Caco-2 (cell line): ENCODE measurements at regions not wholly inside any gene's neighbourhood (a gene's known extent, or its start where the extent isn't known, plus 50 kb on each side); places are given as distances from the start of the nearest gene placed in this dataset.

ENCODE experiments used
- BruUV-seq: library from RNA; stranded (reverse); fragments of 400-500 nt; replicated peaks from 2 replicates; lab custom pipeline; 2021; lab: Mats Ljungman, UMichigan
- CTCF ChIA-PET: fragments of 300-600 bp; sonication (Branson Sonifier 250); formaldehyde crosslinking; loops from one replicate; lab custom pipeline; 2022; ENCODE audit warnings: antibody characterized with exemption; lab: Charles Lee
- POLR2A ChIA-PET: fragments of 300-600 bp; sonication (Branson Sonifier 250); formaldehyde crosslinking; loops from one replicate; lab custom pipeline; 2022; ENCODE audit warnings: antibody characterized with exemption; lab: Charles Lee
- DNase-seq, 2 experiments: peaks; one replicate each; pipeline versions ENCODE4 v3.0.0 to v3.0.0-alpha.2; 2020 to 2022
- H3K27me3 ChIP-seq: replicated peaks from 2 replicates; pipeline ENCODE4 v1.6.0; 2011; ENCODE audit warnings: low read length; ENCODE audit not compliant: control insufficient read depth, insufficient read depth
- H3K36me3 ChIP-seq: 2 replicates; pipeline ENCODE4 v1.5.1; 2011; ENCODE audit warnings: low read length; ENCODE audit not compliant: control insufficient read depth, insufficient read depth
- H3K4me1 ChIP-seq: fragments of 250-450 bp; sonication (Bioruptor Pico); 2 replicates; pipeline ENCODE4 v1.5.1; 2020; ENCODE audit warnings: mild to moderate bottlenecking
- H3K4me3 ChIP-seq: 2 replicates; pipeline ENCODE4 v1.5.1; 2011; ENCODE audit warnings: low read depth, mild to moderate bottlenecking, control low read depth, low read length
- H3K9me3 ChIP-seq: fragments of 250-450 bp; sonication (Bioruptor Pico); 2 replicates; pipeline ENCODE4 v1.5.1; 2020; ENCODE audit warnings: mild to moderate bottlenecking, moderate library complexity
- H3K27ac Mint-ChIP-seq: one replicate; pipeline ENCODE4 v1.8.0; 2022; ENCODE audit warnings: mixed read lengths; ENCODE audit not compliant: unreplicated experiment
- H3K27me3 Mint-ChIP-seq: one replicate; pipeline ENCODE4 v1.8.0; 2022; ENCODE audit warnings: mixed read lengths; ENCODE audit not compliant: insufficient read depth, unreplicated experiment
- H3K36me3 Mint-ChIP-seq: one replicate; pipeline ENCODE4 v1.8.0; 2022; ENCODE audit warnings: mild to moderate bottlenecking, mixed read lengths; ENCODE audit not compliant: insufficient read depth, unreplicated experiment
- H3K4me1 Mint-ChIP-seq: one replicate; pipeline ENCODE4 v1.8.0; 2022; ENCODE audit warnings: low read depth, mixed read lengths; ENCODE audit not compliant: unreplicated experiment
- H3K4me3 Mint-ChIP-seq: one replicate; pipeline ENCODE4 v1.8.0; 2022; ENCODE audit warnings: mild to moderate bottlenecking, moderate library complexity, mixed read lengths; ENCODE audit not compliant: unreplicated experiment
- H3K9me3 Mint-ChIP-seq: one replicate; pipeline ENCODE4 v1.8.0; 2022; ENCODE audit warnings: mixed read lengths; ENCODE audit not compliant: unreplicated experiment
- intact Hi-C: fragments of 100-400 bp; cut with micrococcal nuclease; formaldehyde crosslinking; loops from one replicate; pipeline ENCODE4 v1.10.0; 2022; ENCODE audit not compliant: unreplicated experiment
- TF ChIP-seq, protein P1 (sequence below), 2 experiments: fragments of 200-600 bp in 1 of 2; IDR thresholded peaks; 1 replicate in 1 of 2; 2 replicates in 1 of 2; pipeline versions ENCODE4 v1.5.1 to v1.8.0; 2011 to 2022; ENCODE audit warnings: antibody characterized with exemption in 1 of 2, control low read depth in 1 of 2, inconsistent platforms in 1 of 2, low read depth in 1 of 2, low read length in 1 of 2, mild to moderate bottlenecking in 1 of 2, moderate library complexity in 1 of 2; ENCODE audit not compliant: insufficient read depth in 1 of 2, severe bottlenecking in 1 of 2, unreplicated experiment in 1 of 2

DNA sequence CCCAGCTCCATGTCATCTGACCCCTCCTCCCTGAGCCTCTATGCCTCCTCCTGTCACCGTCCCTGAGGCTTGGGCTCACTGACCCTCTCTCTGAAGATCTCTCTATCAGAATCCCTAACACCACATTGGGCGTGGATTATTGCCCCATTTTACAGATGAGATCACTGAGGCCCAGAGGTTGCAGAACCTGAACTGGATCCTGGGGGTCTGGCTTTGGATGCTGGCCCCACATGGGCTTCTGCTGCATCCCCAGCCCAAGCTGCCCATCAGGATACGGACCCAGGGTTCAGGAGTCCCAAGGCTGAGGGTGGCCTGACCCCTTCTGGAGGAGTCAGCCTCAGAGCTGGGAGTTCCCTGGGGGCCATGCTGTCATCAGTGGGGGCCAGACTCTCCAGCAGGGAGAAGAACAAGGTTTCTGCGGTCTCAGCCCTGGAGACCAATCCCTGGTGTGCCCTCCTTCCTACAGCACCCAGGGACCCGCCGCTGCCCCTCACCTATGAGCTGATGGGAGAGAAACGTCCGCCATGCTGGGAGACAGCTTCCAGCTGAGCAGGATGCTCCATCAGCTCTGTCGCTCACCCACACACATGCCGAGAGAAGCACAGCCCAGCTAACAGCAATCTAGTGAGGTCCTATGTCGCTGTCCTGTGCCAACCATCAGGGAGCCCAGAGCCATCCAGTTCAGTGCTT is 273.1 kb downstream of the UACA start:
- no peak overlapping the region for H3K4me3 Mint-ChIP-seq
- Histone ChIP-seq H3K4me3 (no peak overlapping the region), H3K9me3 (no peaks in the 10 kb centered on the region), H3K36me3 (no peaks in the 10 kb centered on the region), H3K27me3 (no peaks in the 10 kb centered on the region), H3K4me1 (peaks cover 27% of the 10 kb centered on the region)
- ChIA-PET POLR2A (no interaction called here), CTCF (no interaction called here)
- peaks cover 37% of the 10 kb centered on the region for H3K4me1 Mint-ChIP-seq
- H3K36me3 Mint-ChIP-seq, result peaks cover 17% of the 10 kb centered on the region
- BruUV-seq, result no TSS peak
- no peak for DNase-seq
- intact Hi-C loops, result loop anchor here (5.0 kb wide), 1 partner anchor 898 kb away; no protein-coding TSS in a partner anchor
- TF ChIP-seq, protein P1, sequence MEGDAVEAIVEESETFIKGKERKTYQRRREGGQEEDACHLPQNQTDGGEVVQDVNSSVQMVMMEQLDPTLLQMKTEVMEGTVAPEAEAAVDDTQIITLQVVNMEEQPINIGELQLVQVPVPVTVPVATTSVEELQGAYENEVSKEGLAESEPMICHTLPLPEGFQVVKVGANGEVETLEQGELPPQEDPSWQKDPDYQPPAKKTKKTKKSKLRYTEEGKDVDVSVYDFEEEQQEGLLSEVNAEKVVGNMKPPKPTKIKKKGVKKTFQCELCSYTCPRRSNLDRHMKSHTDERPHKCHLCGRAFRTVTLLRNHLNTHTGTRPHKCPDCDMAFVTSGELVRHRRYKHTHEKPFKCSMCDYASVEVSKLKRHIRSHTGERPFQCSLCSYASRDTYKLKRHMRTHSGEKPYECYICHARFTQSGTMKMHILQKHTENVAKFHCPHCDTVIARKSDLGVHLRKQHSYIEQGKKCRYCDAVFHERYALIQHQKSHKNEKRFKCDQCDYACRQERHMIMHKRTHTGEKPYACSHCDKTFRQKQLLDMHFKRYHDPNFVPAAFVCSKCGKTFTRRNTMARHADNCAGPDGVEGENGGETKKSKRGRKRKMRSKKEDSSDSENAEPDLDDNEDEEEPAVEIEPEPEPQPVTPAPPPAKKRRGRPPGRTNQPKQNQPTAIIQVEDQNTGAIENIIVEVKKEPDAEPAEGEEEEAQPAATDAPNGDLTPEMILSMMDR (IDR thresholded peaks at IDR 0.05; ENCODE audit: insufficient read depth in 1 of 2, low read depth in 1 of 2, low read length in 1 of 2, severe bottlenecking in 1 of 2, unreplicated experiment in 1 of 2), result no peak
- H3K27ac Mint-ChIP-seq, result no peak overlapping the region
- H3K9me3 Mint-ChIP-seq, result no peaks in the 10 kb centered on the region
- H3K27me3 Mint-ChIP-seq, result no peaks in the 10 kb centered on the region

DNA sequence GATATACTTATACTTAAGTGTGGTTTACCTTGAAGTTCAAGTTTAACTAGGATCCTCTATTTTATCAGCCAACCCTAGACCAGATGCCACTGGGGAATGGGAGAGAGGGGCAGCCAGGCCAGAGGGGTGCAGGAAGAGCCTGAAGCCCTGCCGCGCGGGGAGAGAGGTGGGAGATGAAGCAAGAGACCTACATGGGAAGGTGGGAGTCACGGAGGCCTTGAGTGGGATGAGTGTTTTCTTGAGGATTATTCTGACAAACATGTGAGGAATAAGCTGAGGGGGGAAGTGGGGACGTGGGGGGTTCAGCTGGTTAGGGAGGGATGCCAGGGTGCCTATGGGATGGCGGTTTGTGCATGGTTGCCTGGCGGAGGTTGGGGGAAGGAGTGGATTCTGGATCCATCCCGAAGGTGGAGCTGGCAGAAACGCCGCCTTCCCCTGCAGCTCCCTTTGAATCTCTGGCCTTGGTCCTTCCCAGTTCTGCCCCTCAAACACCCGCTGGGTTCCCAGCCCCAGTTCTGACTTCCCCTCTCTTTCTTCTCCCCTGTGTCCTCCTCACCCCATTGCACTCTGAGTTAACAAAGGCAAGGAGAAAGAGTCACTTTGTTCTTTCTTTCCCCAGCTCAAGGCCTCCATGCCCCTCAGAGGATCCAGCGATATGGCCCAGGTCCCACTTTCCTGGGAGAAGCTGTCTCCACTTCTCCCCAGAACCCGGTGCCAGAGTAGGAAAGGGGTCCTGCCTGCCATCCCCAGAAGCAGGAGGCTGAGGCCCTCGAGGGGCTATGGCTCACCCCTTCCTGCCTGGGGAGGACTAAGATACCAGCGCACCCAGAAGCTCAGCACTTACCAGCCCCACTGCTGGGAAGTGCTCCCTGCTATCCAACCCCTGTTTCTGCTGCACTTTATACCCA is 274.2 kb downstream of the UACA start:
- Histone ChIP-seq H3K36me3 (no peaks in the 10 kb centered on the region), H3K9me3 (no peaks in the 10 kb centered on the region), H3K4me1 (peaks cover 18% of the 10 kb centered on the region), H3K4me3 (no peak overlapping the region), H3K27me3 (no peaks in the 10 kb centered on the region)
- no peak for DNase-seq
- intact Hi-C loops, result loop anchor here (5.0 kb wide), 1 partner anchor 1012 kb away; no protein-coding TSS in a partner anchor
- Mint-ChIP-seq H3K27ac (peak overlapping the region; percentile 34), H3K36me3 (peaks cover 6% of the 10 kb centered on the region), H3K4me3 (no peak overlapping the region), H3K4me1 (peaks cover 26% of the 10 kb centered on the region), H3K27me3 (no peaks in the 10 kb centered on the region), H3K9me3 (no peaks in the 10 kb centered on the region)
- no TSS peak for BruUV-seq
- TF ChIP-seq, protein P1 (IDR thresholded peaks at IDR 0.05; ENCODE audit: insufficient read depth in 1 of 2, low read depth in 1 of 2, low read length in 1 of 2, severe bottlenecking in 1 of 2, unreplicated experiment in 1 of 2), result no peak
- ChIA-PET CTCF (interaction anchor here (1.5 kb wide), 1 partner anchor 22 kb away, joined by 4 read pairs; no protein-coding TSS in a partner anchor), POLR2A (no interaction called here)

DNA sequence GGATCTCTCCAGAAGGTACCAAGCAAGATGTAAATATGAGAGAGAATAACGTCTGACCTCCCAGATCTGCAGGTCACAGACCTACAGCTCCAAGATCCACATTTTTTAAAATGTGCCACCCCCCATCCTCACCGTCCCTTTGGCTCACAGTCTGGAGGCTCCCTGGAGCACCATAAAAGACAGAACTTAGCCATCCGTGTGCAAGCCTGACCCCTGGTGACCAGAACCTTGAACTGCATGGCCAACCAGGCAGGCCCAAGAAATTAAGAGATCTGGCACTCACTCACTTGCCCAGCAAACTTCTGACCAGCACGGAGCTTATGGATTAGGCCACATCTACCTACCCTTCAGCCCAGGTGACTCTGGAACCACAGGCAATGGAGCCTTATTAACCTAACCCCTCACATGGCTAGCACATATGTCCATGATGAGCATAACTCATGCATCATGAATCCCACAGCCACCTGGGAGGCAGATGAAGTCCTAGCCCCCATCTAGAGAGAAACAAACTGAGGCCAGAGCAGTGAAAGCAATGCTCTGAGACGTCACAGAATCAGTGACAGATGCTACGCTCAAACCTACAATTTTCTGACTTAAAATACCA is 275.3 kb downstream of the UACA start:
- H3K4me3 Mint-ChIP-seq, result no peak overlapping the region
- DNase-seq, result peak; percentile 58 to 75
- no peak overlapping the region for H3K27ac Mint-ChIP-seq
- TF ChIP-seq, protein P1 (IDR thresholded peaks at IDR 0.05; ENCODE audit: insufficient read depth in 1 of 2, low read depth in 1 of 2, low read length in 1 of 2, severe bottlenecking in 1 of 2, unreplicated experiment in 1 of 2), result peak; percentile 85
- ChIA-PET POLR2A (no interaction called here), CTCF (interaction anchor here (0.6 to 1.5 kb wide), 3 partner anchors 21 to 449 kb away, joined by 3 to 4 read pairs (median 3); no protein-coding TSS in a partner anchor)
- no peaks in the 10 kb centered on the region for H3K9me3 ChIP-seq
- no peaks in the 10 kb centered on the region for H3K27me3 ChIP-seq
- H3K4me1 ChIP-seq, result peaks cover 8% of the 10 kb centered on the region
- H3K4me3 ChIP-seq, result no peak overlapping the region
- H3K9me3 Mint-ChIP-seq, result no peaks in the 10 kb centered on the region
- intact Hi-C loops, result loop anchor here (5.0 kb wide), 1 partner anchor 1011 kb away; no protein-coding TSS in a partner anchor
- H3K36me3 Mint-ChIP-seq, result no peaks in the 10 kb centered on the region
- no TSS peak for BruUV-seq
- peaks cover 15% of the 10 kb centered on the region for H3K4me1 Mint-ChIP-seq
- no peaks in the 10 kb centered on the region for H3K27me3 Mint-ChIP-seq
- H3K36me3 ChIP-seq, result no peaks in the 10 kb centered on the region
